ENCODE measurements at regions not wholly inside any gene's neighbourhood (a gene's known extent, or its start where the extent isn't known, plus 50 kb on each side); places are given as distances from the start of the nearest gene placed in this dataset.
A peak's percentile ranks its signal among the peaks of the same experiment; 100 is the strongest.

DNA sequence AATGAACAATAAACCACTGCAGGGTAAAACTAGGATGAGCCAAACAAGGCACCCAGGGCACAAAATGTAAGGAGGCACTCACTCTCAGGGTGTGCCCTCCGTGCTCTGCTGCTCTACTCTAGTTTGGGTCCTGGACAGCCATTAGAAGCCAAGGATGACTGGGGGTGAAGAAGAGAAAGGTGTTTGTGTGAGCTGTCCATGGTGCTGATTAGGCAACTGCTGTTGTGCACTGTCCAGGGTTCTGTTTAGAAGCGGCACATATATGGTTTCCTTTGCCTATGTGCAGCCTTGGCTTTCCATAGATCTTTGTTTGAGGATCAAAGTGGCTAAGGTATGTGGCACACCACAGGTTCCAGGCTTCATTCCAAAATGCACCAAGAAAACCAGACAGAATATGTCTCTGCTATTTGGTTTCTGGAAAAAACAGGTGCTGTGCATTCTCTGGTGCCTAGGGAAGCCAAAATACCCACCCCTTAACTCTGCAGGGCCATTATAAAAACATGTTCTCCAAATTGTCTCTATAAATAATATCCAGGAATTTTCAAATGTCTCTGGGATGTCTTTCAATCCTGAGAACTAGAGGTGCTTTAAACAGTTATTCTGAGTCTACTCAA is 123.5 kb downstream of the CBLN1 start:
- Histone ChIP-seq H3K4me1 (no peaks in the 10 kb centered on the region), H3K4me3 (no peak overlapping the region), H3K27ac (no peak overlapping the region), H3K36me3 (no peaks in the 10 kb centered on the region), H3K9me3 (no peaks in the 10 kb centered on the region), H3K27me3 (no peaks in the 10 kb centered on the region)
- ATAC-seq (peak; percentile 28), DNase-seq (no peak)
- TF ChIP-seq, protein P1, sequence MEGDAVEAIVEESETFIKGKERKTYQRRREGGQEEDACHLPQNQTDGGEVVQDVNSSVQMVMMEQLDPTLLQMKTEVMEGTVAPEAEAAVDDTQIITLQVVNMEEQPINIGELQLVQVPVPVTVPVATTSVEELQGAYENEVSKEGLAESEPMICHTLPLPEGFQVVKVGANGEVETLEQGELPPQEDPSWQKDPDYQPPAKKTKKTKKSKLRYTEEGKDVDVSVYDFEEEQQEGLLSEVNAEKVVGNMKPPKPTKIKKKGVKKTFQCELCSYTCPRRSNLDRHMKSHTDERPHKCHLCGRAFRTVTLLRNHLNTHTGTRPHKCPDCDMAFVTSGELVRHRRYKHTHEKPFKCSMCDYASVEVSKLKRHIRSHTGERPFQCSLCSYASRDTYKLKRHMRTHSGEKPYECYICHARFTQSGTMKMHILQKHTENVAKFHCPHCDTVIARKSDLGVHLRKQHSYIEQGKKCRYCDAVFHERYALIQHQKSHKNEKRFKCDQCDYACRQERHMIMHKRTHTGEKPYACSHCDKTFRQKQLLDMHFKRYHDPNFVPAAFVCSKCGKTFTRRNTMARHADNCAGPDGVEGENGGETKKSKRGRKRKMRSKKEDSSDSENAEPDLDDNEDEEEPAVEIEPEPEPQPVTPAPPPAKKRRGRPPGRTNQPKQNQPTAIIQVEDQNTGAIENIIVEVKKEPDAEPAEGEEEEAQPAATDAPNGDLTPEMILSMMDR (IDR thresholded peaks at IDR 0.05), result no peak
- intact Hi-C loops (cut with DNase I), result no loop called here

DNA sequence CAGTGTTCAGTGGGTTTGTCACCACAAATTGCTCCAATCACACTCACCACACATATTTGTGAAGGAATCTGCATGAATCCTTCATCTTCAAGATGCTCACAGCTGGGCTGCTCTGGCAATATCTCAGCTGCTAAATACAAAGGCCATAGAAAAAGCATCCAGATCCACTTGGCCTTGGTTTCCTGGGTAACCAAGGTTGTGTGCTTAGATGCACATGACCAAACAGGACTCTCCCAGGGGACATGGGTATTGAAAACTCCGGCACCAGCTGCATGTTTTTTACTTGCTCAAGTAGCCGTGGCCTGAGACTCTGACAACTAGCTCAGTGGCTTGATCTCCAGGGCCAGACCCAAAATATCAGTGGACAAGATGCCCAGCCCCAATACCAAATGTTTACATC is 131.3 kb downstream of the CBLN1 start:
- H3K36me3 ChIP-seq, result no peaks in the 10 kb centered on the region
- H3K4me1 ChIP-seq, result no peaks in the 10 kb centered on the region
- DNase-seq (no peak), ATAC-seq (no peak)
- no peaks in the 10 kb centered on the region for H3K9me3 ChIP-seq
- H3K4me3 ChIP-seq, result no peak overlapping the region
- TF ChIP-seq, protein P1 (IDR thresholded peaks at IDR 0.05), result no peak
- no peaks in the 10 kb centered on the region for H3K27me3 ChIP-seq
- intact Hi-C loops (cut with DNase I), result no loop called here
- H3K27ac ChIP-seq, result no peak overlapping the region

GRCh38 chr16:49148410-49148809 is 133.2 kb downstream of the CBLN1 start:
- H3K27me3 ChIP-seq, result no peaks in the 10 kb centered on the region
- TF ChIP-seq, protein P1 (IDR thresholded peaks at IDR 0.05), result no peak

DNA sequence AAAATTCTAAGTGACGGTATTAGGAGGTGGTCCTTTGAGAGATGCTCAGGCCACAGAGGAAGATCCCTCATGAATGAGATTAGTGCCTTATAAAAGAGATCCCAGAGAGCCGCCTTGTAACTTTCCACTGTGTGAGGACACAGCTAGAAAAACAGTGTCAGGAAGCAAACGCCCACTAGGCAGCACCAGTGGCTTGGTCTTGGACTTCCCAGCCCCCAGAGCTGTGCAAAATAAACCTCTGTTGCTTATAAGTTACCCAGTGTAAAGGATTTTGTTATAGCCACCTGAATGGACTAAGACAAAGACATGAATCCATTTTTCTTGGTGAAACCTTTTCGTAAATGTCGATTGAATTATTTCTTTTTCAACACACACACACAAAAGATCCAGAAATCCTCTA is 141.0 kb downstream of the CBLN1 start:
- Histone ChIP-seq H3K4me3 (no peak overlapping the region), H3K27ac (no peak overlapping the region), H3K9me3 (no peaks in the 10 kb centered on the region), H3K36me3 (no peaks in the 10 kb centered on the region), H3K4me1 (no peaks in the 10 kb centered on the region), H3K27me3 (no peaks in the 10 kb centered on the region)
- DNase-seq (no peak), ATAC-seq (no peak)
- intact Hi-C loops (cut with DNase I), result no loop called here
- TF ChIP-seq, protein P1 (IDR thresholded peaks at IDR 0.05), result no peak

More at GRCh38 chr16:49148410-49148809, 133.2 kb downstream of the CBLN1 start:
- Histone ChIP-seq H3K36me3 (no peaks in the 10 kb centered on the region), H3K9me3 (no peaks in the 10 kb centered on the region), H3K4me3 (no peak overlapping the region), H3K27ac (no peak overlapping the region), H3K4me1 (no peaks in the 10 kb centered on the region)
- DNase-seq (no peak), ATAC-seq (no peak)
- intact Hi-C loops (cut with DNase I), result no loop called here

DNA sequence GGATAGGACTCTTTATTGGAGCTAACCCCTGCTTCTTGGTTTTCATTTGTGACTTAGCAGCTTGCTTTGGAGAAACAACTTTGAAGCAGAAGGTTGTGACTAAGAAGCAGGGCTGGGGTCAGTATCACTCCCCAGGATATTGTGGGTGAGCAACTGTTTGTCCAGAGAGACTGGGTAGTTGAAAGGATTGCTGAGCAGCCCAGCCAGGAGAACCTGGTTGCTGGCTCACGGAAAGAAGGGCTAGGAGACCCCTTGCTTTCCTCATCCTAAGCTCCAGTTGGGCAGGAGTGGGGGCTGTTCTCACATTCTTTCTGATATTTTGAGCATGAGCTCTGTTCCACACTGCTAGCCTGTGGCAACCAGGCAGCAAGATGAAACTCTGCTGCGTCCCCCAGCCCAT is 151.2 kb downstream of the CBLN1 start:
- H3K4me3 ChIP-seq, result no peak overlapping the region

More for the DNA sequence above, 151.2 kb downstream of the CBLN1 start:
- DNase-seq (no peak), ATAC-seq (no peak)
- no peaks in the 10 kb centered on the region for H3K4me1 ChIP-seq
- no peaks in the 10 kb centered on the region for H3K36me3 ChIP-seq
- H3K27ac ChIP-seq, result no peak overlapping the region
- H3K27me3 ChIP-seq, result no peaks in the 10 kb centered on the region
- TF ChIP-seq, protein P1 (IDR thresholded peaks at IDR 0.05), result no peak
- intact Hi-C loops (cut with DNase I), result no loop called here
- no peaks in the 10 kb centered on the region for H3K9me3 ChIP-seq

Measured in upper lobe of right lung (tissue), 1 donor.